Inflammatory macrophage treated with lipopolysaccharide for 4 hours (primary cell): ENCODE measurements at regions not wholly inside any gene's neighbourhood (a gene's known extent, or its start where the extent isn't known, plus 50 kb on each side); places are given as distances from the start of the nearest gene placed in this dataset.
"Not testable (repeated sequence)": the region's sequence is repeated elsewhere in the genome, so short reads cannot be mapped to it uniquely, and the experiment has no call there.

ENCODE experiments used
- DNase-seq: peaks from one replicate; pipeline ENCODE4 v3.0.0-alpha.2; 2020

- DNase-seq, result no peak
Observed at GRCh38 chr5:125912028-125912427, 511.2 kb upstream of the GRAMD2B start.

GRCh38 chr5:125913200-125913599, 510.0 kb upstream of the GRAMD2B start:
- DNase-seq, result no peak

GRCh38 chr5:125914471-125914870, 508.7 kb upstream of the GRAMD2B start:
- DNase-seq, result no peak

- DNase-seq, result not testable (repeated sequence)
Observed at GRCh38 chr5:125923958-125924357, 499.3 kb upstream of the GRAMD2B start.

GRCh38 chr5:125926172-125926571, 497.0 kb upstream of the GRAMD2B start:
- DNase-seq, result no peak

- no peak for DNase-seq
Observed at GRCh38 chr5:125928663-125929062, 494.5 kb upstream of the GRAMD2B start.

- no peak for DNase-seq
Observed at GRCh38 chr5:125950012-125950615, 473.1 kb upstream of the GRAMD2B start.

- DNase-seq, result no peak
Observed at GRCh38 chr5:125961150-125961549, 462.1 kb upstream of the GRAMD2B start.

GRCh38 chr5:125965577-125965976, 457.6 kb upstream of the GRAMD2B start:
- DNase-seq, result no peak

- DNase-seq, result no peak
Observed at GRCh38 chr5:125967576-125967975, 455.6 kb upstream of the GRAMD2B start.

GRCh38 chr5:125969011-125969813, 454.0 kb upstream of the GRAMD2B start:
- DNase-seq, result no peak

GRCh38 chr5:125969814-125970171, 453.4 kb upstream of the GRAMD2B start:
- DNase-seq, result no peak

- no peak for DNase-seq
Observed at GRCh38 chr5:125970631-125971307, 452.4 kb upstream of the GRAMD2B start.

- DNase-seq, result no peak
Observed at GRCh38 chr5:125972706-125973105, 450.5 kb upstream of the GRAMD2B start.

GRCh38 chr5:125974679-125975078, 448.5 kb upstream of the GRAMD2B start:
- no peak for DNase-seq

- no peak for DNase-seq
Observed at GRCh38 chr5:125976421-125977000, 446.7 kb upstream of the GRAMD2B start.

- DNase-seq, result no peak
Observed at GRCh38 chr5:125978015-125978414, 445.2 kb upstream of the GRAMD2B start.

- DNase-seq, result no peak
Observed at GRCh38 chr5:125979636-125980035, 443.6 kb upstream of the GRAMD2B start.

- no peak for DNase-seq
Observed at GRCh38 chr5:125981016-125981415, 442.2 kb upstream of the GRAMD2B start.

- no peak for DNase-seq
Observed at GRCh38 chr5:125987677-125988255, 435.4 kb upstream of the GRAMD2B start.

- no peak for DNase-seq
Observed at GRCh38 chr5:125992050-125992449, 431.2 kb upstream of the GRAMD2B start.

GRCh38 chr5:125999271-126000030, 423.8 kb upstream of the GRAMD2B start:
- not testable (repeated sequence) for DNase-seq

- DNase-seq, result no peak
Observed at GRCh38 chr5:126000507-126000906, 422.7 kb upstream of the GRAMD2B start.
